ENCODE measurements at regions not wholly inside any gene's neighbourhood (a gene's known extent, or its start where the extent isn't known, plus 50 kb on each side); places are given as distances from the start of the nearest gene placed in this dataset.

- no peak for DNase-seq
- no peaks in the 10 kb centered on the region for H3K4me1 Mint-ChIP-seq
- no peaks in the 10 kb centered on the region for H3K9me3 Mint-ChIP-seq
- H3K36me3 Mint-ChIP-seq (ENCODE audit: low read depth): no peaks in the 10 kb centered on the region
- peaks cover 13% of the 10 kb centered on the region for H3K27me3 Mint-ChIP-seq
- H3K4me3 Mint-ChIP-seq: no peak overlapping the region
- intact Hi-C loops (cut with micrococcal nuclease): no loop called here
- H3K27ac Mint-ChIP-seq: no peak overlapping the region
Measured at GRCh38 chr1:217921126-217921904, 290.2 kb downstream of the SPATA17 start.

GRCh38 chr1:217924924-217925323 is 293.8 kb downstream of the SPATA17 start:
- peaks cover 15% of the 10 kb centered on the region for H3K27me3 Mint-ChIP-seq
- H3K4me3 Mint-ChIP-seq: no peak overlapping the region
- H3K36me3 Mint-ChIP-seq (ENCODE audit: low read depth): no peaks in the 10 kb centered on the region
- no peak for DNase-seq
- intact Hi-C loops (cut with micrococcal nuclease): no loop called here
- no peak overlapping the region for H3K27ac Mint-ChIP-seq
- no peaks in the 10 kb centered on the region for H3K4me1 Mint-ChIP-seq
- H3K9me3 Mint-ChIP-seq: no peaks in the 10 kb centered on the region

- peaks cover 11% of the 10 kb centered on the region for H3K27me3 Mint-ChIP-seq
- no peak for DNase-seq
- H3K36me3 Mint-ChIP-seq (ENCODE audit: low read depth): no peaks in the 10 kb centered on the region
- H3K4me3 Mint-ChIP-seq: no peak overlapping the region
- H3K9me3 Mint-ChIP-seq: no peaks in the 10 kb centered on the region
- no peaks in the 10 kb centered on the region for H3K4me1 Mint-ChIP-seq
- no peak overlapping the region for H3K27ac Mint-ChIP-seq
- intact Hi-C loops (cut with micrococcal nuclease): no loop called here
Measured at GRCh38 chr1:217929213-217929885, 298.2 kb downstream of the SPATA17 start.

- H3K27me3 Mint-ChIP-seq: no peaks in the 10 kb centered on the region
- no peaks in the 10 kb centered on the region for H3K9me3 Mint-ChIP-seq
- no peak for DNase-seq
- no peaks in the 10 kb centered on the region for H3K4me1 Mint-ChIP-seq
- no peaks in the 10 kb centered on the region for H3K36me3 Mint-ChIP-seq (ENCODE audit: low read depth)
- intact Hi-C loops (cut with micrococcal nuclease): no loop called here
- no peak overlapping the region for H3K4me3 Mint-ChIP-seq
- H3K27ac Mint-ChIP-seq: no peak overlapping the region
Measured at GRCh38 chr1:217943361-217943760, 312.2 kb downstream of the SPATA17 start.

GRCh38 chr1:217944550-217944949 is 313.4 kb downstream of the SPATA17 start:
- Mint-ChIP-seq H3K27ac (no peak overlapping the region), H3K4me1 (no peaks in the 10 kb centered on the region), H3K27me3 (no peaks in the 10 kb centered on the region), H3K4me3 (no peak overlapping the region), H3K9me3 (no peaks in the 10 kb centered on the region), H3K36me3 (ENCODE audit: low read depth) (no peaks in the 10 kb centered on the region)
- no peak for DNase-seq
- intact Hi-C loops (cut with micrococcal nuclease): no loop called here

GRCh38 chr1:217946511-217946910 is 315.4 kb downstream of the SPATA17 start:
- Mint-ChIP-seq H3K27me3 (no peaks in the 10 kb centered on the region), H3K27ac (no peak overlapping the region), H3K36me3 (ENCODE audit: low read depth) (no peaks in the 10 kb centered on the region), H3K4me1 (no peaks in the 10 kb centered on the region), H3K4me3 (no peak overlapping the region), H3K9me3 (no peaks in the 10 kb centered on the region)
- DNase-seq: no peak
- intact Hi-C loops (cut with micrococcal nuclease): no loop called here

GRCh38 chr1:217948741-217949140 is 317.6 kb downstream of the SPATA17 start:
- H3K27me3 Mint-ChIP-seq: no peaks in the 10 kb centered on the region
- DNase-seq: no peak
- H3K4me1 Mint-ChIP-seq: no peaks in the 10 kb centered on the region
- H3K36me3 Mint-ChIP-seq (ENCODE audit: low read depth): no peaks in the 10 kb centered on the region
- H3K9me3 Mint-ChIP-seq: no peaks in the 10 kb centered on the region
- no peak overlapping the region for H3K27ac Mint-ChIP-seq
- intact Hi-C loops (cut with micrococcal nuclease): no loop called here
- no peak overlapping the region for H3K4me3 Mint-ChIP-seq

- DNase-seq: no peak
- Mint-ChIP-seq H3K9me3 (peaks cover 4% of the 10 kb centered on the region), H3K36me3 (ENCODE audit: low read depth) (no peaks in the 10 kb centered on the region), H3K4me1 (no peaks in the 10 kb centered on the region), H3K27me3 (no peaks in the 10 kb centered on the region), H3K4me3 (no peak overlapping the region), H3K27ac (no peak overlapping the region)
- intact Hi-C loops (cut with micrococcal nuclease): no loop called here
Measured at GRCh38 chr1:217953330-217953729, 322.2 kb downstream of the SPATA17 start.

- no peaks in the 10 kb centered on the region for H3K36me3 Mint-ChIP-seq (ENCODE audit: low read depth)
- peaks cover 4% of the 10 kb centered on the region for H3K9me3 Mint-ChIP-seq
- intact Hi-C loops (cut with micrococcal nuclease): no loop called here
- H3K27me3 Mint-ChIP-seq: no peaks in the 10 kb centered on the region
- DNase-seq: no peak
- H3K4me1 Mint-ChIP-seq: no peaks in the 10 kb centered on the region
- H3K4me3 Mint-ChIP-seq: no peak overlapping the region
- no peak overlapping the region for H3K27ac Mint-ChIP-seq
Measured at GRCh38 chr1:217953922-217954321, 322.8 kb downstream of the SPATA17 start.

- no peaks in the 10 kb centered on the region for H3K27me3 Mint-ChIP-seq
- no peaks in the 10 kb centered on the region for H3K4me1 Mint-ChIP-seq
- H3K36me3 Mint-ChIP-seq (ENCODE audit: low read depth): no peaks in the 10 kb centered on the region
- H3K27ac Mint-ChIP-seq: no peak overlapping the region
- no peak overlapping the region for H3K4me3 Mint-ChIP-seq
- no peak for DNase-seq
- intact Hi-C loops (cut with micrococcal nuclease): no loop called here
- peaks cover 4% of the 10 kb centered on the region for H3K9me3 Mint-ChIP-seq
Measured at GRCh38 chr1:217955723-217956122, 324.6 kb downstream of the SPATA17 start.

- no peak overlapping the region for H3K4me3 Mint-ChIP-seq
- no peaks in the 10 kb centered on the region for H3K9me3 Mint-ChIP-seq
- intact Hi-C loops (cut with micrococcal nuclease): no loop called here
- no peak overlapping the region for H3K27ac Mint-ChIP-seq
- H3K4me1 Mint-ChIP-seq: no peaks in the 10 kb centered on the region
- no peak for DNase-seq
- H3K36me3 Mint-ChIP-seq (ENCODE audit: low read depth): no peaks in the 10 kb centered on the region
- H3K27me3 Mint-ChIP-seq: no peaks in the 10 kb centered on the region
Measured at GRCh38 chr1:217965156-217965786, 319.8 kb upstream of the RRP15 start.

GRCh38 chr1:217968085-217968484 is 317.0 kb upstream of the RRP15 start:
- no peaks in the 10 kb centered on the region for H3K4me1 Mint-ChIP-seq
- H3K27ac Mint-ChIP-seq: no peak overlapping the region
- H3K36me3 Mint-ChIP-seq (ENCODE audit: low read depth): no peaks in the 10 kb centered on the region
- DNase-seq: no peak
- H3K4me3 Mint-ChIP-seq: no peak overlapping the region
- intact Hi-C loops (cut with micrococcal nuclease): no loop called here
- H3K27me3 Mint-ChIP-seq: no peaks in the 10 kb centered on the region
- peaks cover 3% of the 10 kb centered on the region for H3K9me3 Mint-ChIP-seq

GRCh38 chr1:217969428-217969827 is 315.7 kb upstream of the RRP15 start:
- intact Hi-C loops (cut with micrococcal nuclease): no loop called here
- H3K27me3 Mint-ChIP-seq: no peaks in the 10 kb centered on the region
- no peaks in the 10 kb centered on the region for H3K36me3 Mint-ChIP-seq (ENCODE audit: low read depth)
- no peaks in the 10 kb centered on the region for H3K4me1 Mint-ChIP-seq
- H3K27ac Mint-ChIP-seq: no peak overlapping the region
- H3K4me3 Mint-ChIP-seq: no peak overlapping the region
- no peak for DNase-seq
- peaks cover 3% of the 10 kb centered on the region for H3K9me3 Mint-ChIP-seq

GRCh38 chr1:217977943-217978342 is 307.1 kb upstream of the RRP15 start:
- Mint-ChIP-seq H3K4me3 (no peak overlapping the region), H3K4me1 (no peaks in the 10 kb centered on the region), H3K9me3 (no peaks in the 10 kb centered on the region), H3K27ac (no peak overlapping the region), H3K36me3 (ENCODE audit: low read depth) (no peaks in the 10 kb centered on the region), H3K27me3 (no peaks in the 10 kb centered on the region)
- no peak for DNase-seq
- intact Hi-C loops (cut with micrococcal nuclease): no loop called here
